ENCODE measurements at regions not wholly inside any gene's neighbourhood (a gene's known extent, or its start where the extent isn't known, plus 50 kb on each side); places are given as distances from the start of the nearest gene placed in this dataset.

DNA sequence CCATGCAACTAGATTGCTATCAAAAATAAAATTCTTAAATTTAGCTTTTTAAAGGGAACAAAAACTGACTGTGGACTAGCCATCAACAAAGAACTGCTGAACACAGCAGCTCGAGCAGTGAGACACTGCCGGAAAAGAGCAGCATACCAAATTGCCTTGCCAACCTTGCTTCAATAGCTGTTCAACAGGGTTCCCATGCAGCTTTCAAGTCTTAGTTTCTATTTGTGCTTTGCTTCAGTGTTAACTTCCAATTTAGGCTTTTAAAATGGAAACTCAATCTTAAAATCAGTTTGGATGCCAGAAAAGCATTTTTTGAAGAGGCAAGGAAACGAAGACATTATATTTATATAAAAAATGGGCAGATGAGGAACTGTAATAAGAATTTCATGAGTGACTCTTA lies 463.4 kb upstream of the MAGEB18 start (continued):
- no peak for TF ChIP-seq BRCA1 (IDR thresholded peaks at IDR 0.05; ENCODE audit: low read depth, low read length)
- no peak for TF ChIP-seq RXRA (IDR thresholded peaks at IDR 0.05; ENCODE audit: insufficient read depth, low read depth, low read length)
- no peak for TF ChIP-seq TAF7 (optimal IDR thresholded peaks at IDR 0.05; ENCODE audit: borderline replicate concordance, low read depth, low read length)
